GM18507 (cell line): ENCODE measurements at regions not wholly inside any gene's neighbourhood (a gene's known extent, or its start where the extent isn't known, plus 50 kb on each side); places are given as distances from the start of the nearest gene placed in this dataset.
"Not testable (repeated sequence)": the region's sequence is repeated elsewhere in the genome, so short reads cannot be mapped to it uniquely, and the experiment has no call there.

Experiments
- DNase-seq: peaks from one replicate; pipeline ENCODE4 v3.0.0; 2011; ENCODE audit warnings: low read depth; ENCODE audit not compliant: insufficient read length; ENCODE audit errors: extremely low spot score
- FAIRE-seq: peaks from 2 replicates; lab custom pipeline; 2011; peaks lifted over from hg19 to GRCh38; lab: Jason Lieb, UNC

DNA sequence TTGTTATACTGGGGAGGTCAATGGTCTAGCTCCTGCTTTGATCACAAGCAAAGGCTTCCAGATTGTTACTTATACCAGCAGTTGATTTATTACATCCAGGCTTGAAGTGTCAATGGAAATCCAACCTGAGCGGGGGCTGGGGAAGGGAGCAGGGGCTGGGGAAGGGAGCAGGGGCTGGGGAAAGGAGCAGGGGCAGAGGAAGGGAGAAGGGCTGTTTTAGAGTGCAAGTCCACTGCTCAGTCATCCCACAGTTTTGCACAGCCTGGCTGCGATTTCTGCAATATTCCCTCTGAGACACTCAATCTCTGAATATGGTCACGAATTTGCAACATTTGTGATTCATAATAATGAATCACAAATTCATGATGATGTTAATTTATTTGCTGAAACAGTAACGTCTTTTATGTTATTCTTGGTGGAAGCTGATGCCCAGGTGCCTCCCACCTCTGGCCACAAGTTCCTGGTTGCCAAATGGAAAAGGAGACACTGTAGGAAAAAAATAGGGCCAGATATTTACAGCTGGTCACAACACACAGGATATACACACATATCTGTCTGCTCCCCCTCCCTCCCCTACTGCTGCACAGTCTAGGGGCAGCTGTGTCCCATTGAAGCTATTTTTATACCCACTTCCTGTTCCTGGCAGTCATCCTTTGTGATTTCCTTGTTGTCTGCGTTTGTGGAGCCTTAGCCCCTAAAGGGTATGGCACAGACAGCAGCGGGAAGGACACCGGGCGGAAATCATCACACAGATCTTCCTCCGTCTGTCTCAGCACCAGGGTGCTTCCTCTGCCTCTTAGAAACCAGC, 325.1 kb downstream of the GADD45G start:
- FAIRE-seq (no peak), DNase-seq (no peak)

DNA sequence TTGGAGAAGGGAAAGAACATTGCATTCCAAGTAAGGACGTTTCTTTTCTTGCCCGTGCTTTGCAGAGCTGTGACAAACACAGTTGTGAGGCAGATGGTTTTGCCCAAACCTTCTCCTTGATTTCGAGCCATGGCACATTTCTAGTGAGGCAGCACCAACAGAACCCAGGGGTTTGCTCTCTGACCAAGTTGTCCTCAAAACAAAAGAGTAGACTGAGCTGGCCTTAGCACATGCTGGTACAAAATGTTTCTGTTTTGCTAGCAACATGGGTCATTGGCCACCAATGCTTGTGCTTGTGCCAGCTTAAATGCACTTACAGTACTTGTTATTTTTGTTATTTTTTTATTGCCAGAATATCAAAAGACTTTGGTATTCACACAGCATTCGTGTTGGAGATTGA, 328.8 kb downstream of the GADD45G start:
- DNase-seq: no peak
- no peak for FAIRE-seq

GRCh38 chr9:89935115-89935514, 330.3 kb downstream of the GADD45G start:
- FAIRE-seq (no peak), DNase-seq (no peak)

GRCh38 chr9:89935801-89936200, 331.0 kb downstream of the GADD45G start:
- no peak for DNase-seq
- no peak for FAIRE-seq

- DNase-seq: no peak
- no peak for FAIRE-seq
Measured at GRCh38 chr9:89937051-89937450, 332.2 kb downstream of the GADD45G start.

DNA sequence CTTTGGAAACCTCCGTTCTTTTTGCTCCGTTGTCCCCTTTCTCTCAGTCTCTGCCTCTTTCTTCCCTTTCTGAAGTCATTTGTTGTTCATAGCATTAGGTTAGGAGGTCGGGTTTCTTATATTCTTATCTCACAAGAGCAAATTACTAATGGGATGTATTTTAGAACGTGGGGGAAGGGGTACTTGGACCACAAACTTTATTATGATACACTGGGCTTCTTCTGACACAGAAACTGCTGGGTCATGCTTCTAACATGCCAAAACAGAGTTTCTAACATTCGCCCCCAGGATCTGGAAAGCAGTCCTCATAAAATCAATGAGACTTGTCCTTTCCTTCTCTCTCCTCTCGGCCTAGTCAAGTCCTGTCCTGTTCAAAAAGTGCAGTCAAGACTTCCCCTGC, 334.4 kb downstream of the GADD45G start:
- no peak for FAIRE-seq
- no peak for DNase-seq

DNA sequence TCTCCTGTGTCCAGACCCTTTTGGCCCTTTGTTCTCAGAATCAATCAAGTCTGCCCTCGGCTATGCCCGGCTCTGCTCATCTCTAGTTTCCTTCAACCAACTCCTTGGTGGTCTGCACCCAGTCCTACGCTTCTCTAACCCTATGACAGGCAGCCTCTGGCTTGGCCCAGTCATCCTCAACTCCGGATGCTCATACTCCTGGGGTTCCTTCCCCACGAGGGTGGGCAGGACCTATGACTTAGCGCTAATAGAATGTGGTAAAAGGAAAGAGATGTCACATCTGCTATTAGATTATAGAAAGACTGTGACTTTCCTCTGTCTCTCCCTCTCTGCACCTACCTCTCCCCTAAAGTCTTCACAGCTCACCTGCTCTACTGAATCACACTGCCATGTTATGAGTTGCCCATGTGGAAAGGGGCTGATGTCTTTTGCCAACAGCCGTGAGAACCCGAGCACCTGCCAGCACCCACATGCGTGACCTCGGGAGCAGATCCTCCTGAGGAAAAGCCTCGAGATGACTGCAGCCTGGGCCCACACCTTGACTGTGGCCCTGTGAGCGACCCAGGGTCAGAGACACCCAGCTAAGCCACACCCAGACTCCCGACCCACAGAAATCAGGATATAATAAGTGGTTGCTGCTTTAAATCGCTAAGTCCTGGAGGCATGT, 334.9 kb downstream of the GADD45G start:
- FAIRE-seq (no peak), DNase-seq (no peak)

GRCh38 chr9:89940625-89941024, 335.8 kb downstream of the GADD45G start:
- no peak for FAIRE-seq

GRCh38 chr9:89941875-89942274, 337.1 kb downstream of the GADD45G start:
- DNase-seq: no peak
- FAIRE-seq: no peak

More at GRCh38 chr9:89940625-89941024, 335.8 kb downstream of the GADD45G start:
- no peak for DNase-seq

DNA sequence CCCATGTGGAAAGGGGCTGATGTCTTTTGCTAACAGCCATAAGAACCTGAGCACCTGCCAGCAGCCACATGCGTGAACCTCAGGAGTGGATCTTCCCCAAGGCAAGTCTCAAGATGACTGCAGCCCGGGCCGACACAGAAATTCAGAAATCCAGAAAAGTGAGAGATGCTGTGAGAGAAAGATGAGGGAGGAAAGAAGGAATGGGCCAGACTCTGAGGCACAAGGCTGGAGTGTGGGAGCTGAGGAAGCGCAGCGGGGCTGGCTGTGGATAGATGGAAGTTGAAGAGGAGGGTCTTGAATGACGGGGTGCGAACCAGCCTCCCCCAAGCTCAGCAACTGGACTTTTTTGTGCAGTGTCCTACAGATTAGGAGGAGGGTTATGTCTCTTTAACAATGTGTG, 337.8 kb downstream of the GADD45G start:
- FAIRE-seq (no peak), DNase-seq (no peak)

DNA sequence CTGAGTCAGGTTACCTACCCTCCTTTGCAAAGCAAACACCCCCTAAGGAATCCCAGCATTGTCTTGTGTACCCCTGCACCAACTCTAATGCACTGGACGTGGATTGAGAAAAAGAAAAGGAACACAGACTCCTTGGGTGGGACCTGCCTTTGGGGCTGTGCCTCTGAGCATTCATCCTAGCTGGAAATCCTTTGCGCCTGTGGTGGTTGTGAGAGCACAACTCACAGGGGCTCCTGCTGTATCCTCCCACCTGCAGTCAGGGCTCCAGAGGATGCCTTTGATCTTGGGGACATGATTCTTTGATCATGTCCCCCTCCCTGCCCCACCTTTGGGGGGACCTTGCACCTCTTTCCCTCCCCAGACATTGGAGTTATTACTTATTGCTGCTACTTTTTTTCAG, 338.5 kb downstream of the GADD45G start:
- no peak for FAIRE-seq
- no peak for DNase-seq

DNA sequence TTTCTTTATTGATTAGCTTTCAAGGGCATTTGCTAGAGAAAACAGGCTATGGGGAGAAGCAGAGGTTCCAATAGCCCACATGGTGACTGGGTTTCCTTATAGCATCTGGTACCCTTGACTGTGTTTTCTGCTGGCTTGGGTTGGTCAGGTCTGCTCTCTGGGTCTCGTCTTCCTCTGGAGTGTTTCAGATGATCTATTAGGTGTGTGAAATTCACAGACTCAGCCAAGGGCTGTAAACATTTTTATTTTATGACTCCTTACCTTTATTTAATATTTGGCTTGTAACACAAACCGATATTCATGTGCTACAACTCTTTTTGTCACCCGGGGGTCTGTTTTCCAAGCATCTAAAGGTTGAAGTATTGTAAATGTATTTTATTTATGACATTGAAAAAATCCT, 338.9 kb downstream of the GADD45G start:
- DNase-seq: no peak
- no peak for FAIRE-seq

- FAIRE-seq (no peak), DNase-seq (no peak)
Measured at GRCh38 chr9:89945133-89945532, 340.3 kb downstream of the GADD45G start.

GRCh38 chr9:89946741-89947140, 341.9 kb downstream of the GADD45G start:
- DNase-seq (no peak), FAIRE-seq (no peak)

DNA sequence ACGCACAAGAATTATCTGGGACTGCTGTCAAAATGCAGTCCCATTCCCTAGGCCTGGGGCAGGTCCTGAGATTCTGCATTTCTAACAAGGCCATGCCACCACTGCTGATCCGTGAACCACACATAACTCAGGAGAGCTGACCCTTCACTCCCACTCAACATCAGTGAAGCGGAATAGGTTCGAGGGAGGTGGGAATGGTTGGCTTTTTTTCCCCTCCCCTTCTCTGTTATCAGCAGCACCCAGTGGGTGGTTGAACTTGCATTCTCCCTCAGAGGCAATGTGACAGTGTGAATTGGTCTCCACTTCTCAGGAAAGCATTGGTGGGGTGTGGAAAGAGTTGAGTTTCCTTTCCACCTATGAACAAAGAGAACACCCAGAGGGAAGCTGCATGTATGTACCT, 344.3 kb downstream of the GADD45G start:
- DNase-seq (no peak), FAIRE-seq (no peak)

- DNase-seq (no peak), FAIRE-seq (no peak)
Measured at GRCh38 chr9:89951675-89952074, 346.9 kb downstream of the GADD45G start.

GRCh38 chr9:89952401-89952800, 347.6 kb downstream of the GADD45G start:
- no peak for FAIRE-seq
- DNase-seq: no peak

DNA sequence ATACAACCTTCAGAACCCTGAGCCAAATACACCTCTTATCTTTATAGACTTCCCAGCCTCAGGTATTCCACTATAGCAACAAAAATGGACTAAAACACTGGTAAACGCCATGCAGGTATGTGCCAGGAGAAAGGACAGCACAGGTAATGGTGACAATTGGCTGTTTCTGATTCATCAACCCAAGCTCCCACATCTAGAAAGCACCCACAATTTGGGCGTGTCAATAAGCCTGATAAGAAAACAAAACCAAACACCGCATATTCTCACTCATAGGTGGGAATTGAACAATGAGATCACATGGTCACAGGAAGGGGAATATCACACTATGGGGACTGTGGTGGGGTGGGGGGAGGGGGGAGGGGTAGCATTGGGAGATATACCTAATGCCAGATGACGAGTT, 348.5 kb downstream of the GADD45G start:
- DNase-seq, FAIRE-seq: not testable (repeated sequence)

DNA sequence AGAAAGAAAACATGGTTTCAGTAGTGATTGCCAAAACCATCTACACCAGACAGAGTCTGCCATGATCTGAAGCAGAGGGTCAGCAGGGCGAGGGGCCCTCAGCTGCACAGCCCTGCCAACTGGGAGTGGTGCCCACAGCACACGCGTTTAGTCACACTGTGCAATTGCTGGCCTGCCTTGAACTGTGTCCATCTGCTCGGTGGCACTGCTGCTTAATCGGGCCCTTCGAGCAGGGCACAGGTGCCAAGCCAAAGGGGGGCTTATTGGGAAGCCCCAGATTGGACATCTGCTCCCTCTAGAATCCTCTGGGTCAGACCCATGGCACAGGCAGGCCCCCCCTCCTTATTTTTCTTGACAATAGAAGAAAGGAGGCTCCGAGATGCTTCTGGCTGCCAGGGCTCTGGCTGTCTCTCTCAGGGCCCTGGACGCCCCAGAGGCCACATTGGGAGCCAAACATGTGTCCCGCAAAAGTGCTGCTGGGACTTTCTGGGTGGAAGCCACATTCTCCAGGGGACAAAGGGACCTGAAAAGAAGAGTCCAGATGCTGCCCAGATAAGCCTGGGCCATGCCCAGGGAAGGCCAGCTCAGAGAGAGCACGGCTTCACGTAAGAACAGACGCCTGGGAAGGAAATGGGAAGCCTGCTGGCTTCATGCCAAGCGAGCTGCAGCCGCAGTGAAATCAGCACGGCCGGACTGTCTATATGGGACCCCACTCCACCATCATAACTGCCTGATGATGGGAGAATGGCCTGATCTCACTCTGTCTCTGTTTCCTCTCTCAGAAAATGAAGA, 349.2 kb downstream of the GADD45G start:
- no peak for FAIRE-seq

DNA sequence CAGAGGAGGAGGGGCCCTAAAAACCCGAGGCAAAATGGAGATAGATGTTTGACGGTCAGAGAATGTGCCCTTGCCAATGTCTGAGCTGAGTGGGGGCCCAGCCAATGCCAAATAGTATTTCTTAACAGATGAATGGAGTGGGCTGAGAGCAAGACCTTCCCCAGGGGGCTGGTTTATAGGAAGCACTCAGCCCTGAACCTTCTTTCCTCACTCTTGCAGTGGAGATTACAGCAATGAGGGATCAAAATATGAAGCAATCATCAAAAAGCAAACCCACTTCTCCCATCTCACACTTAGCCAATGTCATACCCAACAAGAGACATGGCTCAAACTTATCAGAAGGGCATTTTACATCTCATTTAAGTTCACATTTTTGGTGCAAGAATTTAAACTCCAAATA, 350.3 kb downstream of the GADD45G start:
- FAIRE-seq (no peak), DNase-seq (no peak)

More for the DNA sequence above, 349.2 kb downstream of the GADD45G start:
- DNase-seq: no peak
